Middle frontal gyrus (tissue), 1 donor: ENCODE measurements at regions not wholly inside any gene's neighbourhood (a gene's known extent, or its start where the extent isn't known, plus 50 kb on each side); places are given as distances from the start of the nearest gene placed in this dataset.
"Not testable (repeated sequence)": the region's sequence is repeated elsewhere in the genome, so short reads cannot be mapped to it uniquely, and the experiment has no call there.

Source experiments
- DNase-seq: peaks from one replicate; pipeline ENCODE4 v3.0.0-alpha.2; 2015; ENCODE audit warnings: low spot score; ENCODE audit errors: extremely low spot score

- DNase-seq: no peak
Measured at GRCh38 chr4:96407225-96407624, 567.3 kb downstream of the PDHA2 start.

- DNase-seq: no peak
Measured at GRCh38 chr4:96407738-96408463, 568.0 kb downstream of the PDHA2 start.

GRCh38 chr4:96414853-96415252 lies 575.0 kb downstream of the PDHA2 start:
- DNase-seq: not testable (repeated sequence)

- no peak for DNase-seq
Measured at GRCh38 chr4:96429657-96430056, 589.8 kb downstream of the PDHA2 start.

GRCh38 chr4:96431094-96431493 lies 591.2 kb downstream of the PDHA2 start:
- DNase-seq: no peak

- no peak for DNase-seq
Measured at GRCh38 chr4:96448315-96448872, 608.5 kb downstream of the PDHA2 start.

GRCh38 chr4:96455045-96455720 lies 615.3 kb downstream of the PDHA2 start:
- DNase-seq: no peak

GRCh38 chr4:96458031-96458430 lies 618.1 kb downstream of the PDHA2 start:
- DNase-seq: not testable (repeated sequence)

- no peak for DNase-seq
Measured at GRCh38 chr4:96459105-96459504, 619.2 kb downstream of the PDHA2 start.

- DNase-seq: no peak
Measured at GRCh38 chr4:96465834-96466233, 625.9 kb downstream of the PDHA2 start.

- DNase-seq: no peak
Measured at GRCh38 chr4:96471956-96472867, 632.3 kb downstream of the PDHA2 start.

- DNase-seq: no peak
Measured at GRCh38 chr4:96473246-96473645, 633.4 kb downstream of the PDHA2 start.

- no peak for DNase-seq
Measured at GRCh38 chr4:96483308-96484030, 643.6 kb downstream of the PDHA2 start.

- DNase-seq: no peak
Measured at GRCh38 chr4:96486563-96486962, 646.7 kb downstream of the PDHA2 start.

GRCh38 chr4:96497621-96498020 lies 657.7 kb downstream of the PDHA2 start:
- no peak for DNase-seq

GRCh38 chr4:96504386-96504785 lies 664.5 kb downstream of the PDHA2 start:
- DNase-seq: no peak

- DNase-seq: no peak
Measured at GRCh38 chr4:96509039-96509741, 669.3 kb downstream of the PDHA2 start.

GRCh38 chr4:96519291-96519690 lies 679.4 kb downstream of the PDHA2 start:
- no peak for DNase-seq

GRCh38 chr4:96521046-96521536 lies 681.2 kb downstream of the PDHA2 start:
- DNase-seq: no peak

GRCh38 chr4:96523611-96524010 lies 683.7 kb downstream of the PDHA2 start:
- DNase-seq: no peak
